ENCODE measurements at regions not wholly inside any gene's neighbourhood (a gene's known extent, or its start where the extent isn't known, plus 50 kb on each side); places are given as distances from the start of the nearest gene placed in this dataset.

- TF ChIP-seq CTCF (conservative IDR thresholded peaks at IDR 0.05 in 1 of 2, IDR thresholded peaks at IDR 0.05 in 1 of 2; ENCODE audit: low read depth in 1 of 2, low read length in 2 of 2) (no peak), EZH2 (IDR thresholded peaks at IDR 0.05; ENCODE audit: low read length, missing control alignments) (no peak)
Measured at GRCh38 chr6:146944077-146944476, 260.1 kb upstream of the STXBP5 start.
